H1 (cell line): ENCODE measurements at regions not wholly inside any gene's neighbourhood (a gene's known extent, or its start where the extent isn't known, plus 50 kb on each side); places are given as distances from the start of the nearest gene placed in this dataset.
A peak's percentile ranks its signal among the peaks of the same experiment; 100 is the strongest.

Source experiments
- CTCF ChIA-PET: fragments of 300-600 bp; sonication (Branson Sonifier 250); formaldehyde crosslinking; loops from one replicate; lab custom pipeline; 2021; ENCODE audit not compliant: partially characterized antibody; lab: Charles Lee
- POLR2A ChIA-PET: fragments of 300-600 bp; sonication (Branson Sonifier 250); formaldehyde crosslinking; loops from one replicate; lab custom pipeline; 2021; ENCODE audit warnings: inconsistent platforms; ENCODE audit not compliant: partially characterized antibody; lab: Charles Lee
- DNase-seq, 2 experiments: peaks; one replicate each; pipeline versions ENCODE4 v3.0.0 to v3.0.0-alpha.2; 2010 to 2022; ENCODE audit warnings: low spot score in 2 of 2, low read depth in 1 of 2, mixed read lengths in 1 of 2
- FAIRE-seq: peaks from 2 replicates; lab custom pipeline; 2011; peaks lifted over from hg19 to GRCh38; lab: Jason Lieb, UNC
- H2AFZ ChIP-seq: 2 replicates; pipeline ENCODE4 v1.8.1; 2012; ENCODE audit warnings: low read length, inconsistent platforms
- H2AK5ac ChIP-seq: 2 replicates; pipeline ENCODE4 v1.6.1; 2013; ENCODE audit warnings: low read depth, low read length
- H2BK120ac ChIP-seq: replicated peaks from 2 replicates; pipeline ENCODE3; 2013; ENCODE audit warnings: low read depth, low read length, inconsistent platforms
- H2BK12ac ChIP-seq: 2 replicates; pipeline ENCODE4 v1.6.1; 2013; ENCODE audit warnings: low read depth, low read length
- H2BK15ac ChIP-seq: 2 replicates; pipeline ENCODE4 v1.6.1; 2013; ENCODE audit warnings: low read length
- H2BK20ac ChIP-seq: 2 replicates; pipeline ENCODE4 v1.6.1; 2013; ENCODE audit warnings: low read length
- H2BK5ac ChIP-seq: 2 replicates; pipeline ENCODE4 v1.6.1; 2013; ENCODE audit warnings: low read depth, low read length
- H3K14ac ChIP-seq: 2 replicates; pipeline ENCODE4 v1.6.1; 2013; ENCODE audit warnings: inconsistent platforms; ENCODE audit not compliant: insufficient read length
- H3K18ac ChIP-seq: 2 replicates; pipeline ENCODE4 v1.6.1; 2013; ENCODE audit warnings: low read length; ENCODE audit errors: extremely low read depth
- H3K23ac ChIP-seq: 2 replicates; pipeline ENCODE4 v1.6.1; 2013; ENCODE audit warnings: inconsistent platforms; ENCODE audit not compliant: insufficient read length
- H3K23me2 ChIP-seq: 2 replicates; pipeline ENCODE4 v1.6.1; 2013; ENCODE audit warnings: low read depth, low read length
- H3K27ac ChIP-seq: 2 replicates; pipeline ENCODE4 v1.6.1; 2011; ENCODE audit warnings: low read depth, low read length, inconsistent platforms
- H3K27me3 ChIP-seq, 4 experiments: replicated peaks in 1 of 4; 1 replicate in 1 of 4; 2 replicates in 3 of 4; pipeline versions ENCODE4 v1.6.1 to v1.8.1; 2011 to 2013; ENCODE audit warnings: low read length in 3 of 4, mild to moderate bottlenecking in 3 of 4, inconsistent platforms in 2 of 4, mixed read lengths in 2 of 4, moderate library complexity in 1 of 4; ENCODE audit not compliant: control insufficient read depth in 3 of 4, insufficient read depth in 3 of 4; ENCODE audit errors: extremely low read depth in 1 of 4
- H3K36me3 ChIP-seq, 4 experiments: 2 replicates each; pipeline versions ENCODE4 v1.6.1 to v1.8.1; 2011 to 2013; ENCODE audit warnings: mild to moderate bottlenecking in 4 of 4, low read length in 3 of 4, moderate library complexity in 2 of 4, control low read depth in 1 of 4, inconsistent platforms in 1 of 4; ENCODE audit not compliant: insufficient read depth in 4 of 4, control insufficient read depth in 2 of 4
- H3K4ac ChIP-seq: replicated peaks from 2 replicates; pipeline ENCODE3; 2013; ENCODE audit warnings: low read length, low read depth, mixed read lengths, inconsistent platforms; ENCODE audit not compliant: insufficient read length
- H3K4me1 ChIP-seq, 4 experiments: replicated peaks in 1 of 4; 1 replicate in 1 of 4; 2 replicates in 3 of 4; pipeline versions ENCODE4 v1.6.1 to v1.8.1; 2011 to 2013; ENCODE audit warnings: low read length in 3 of 4, inconsistent platforms in 2 of 4, mixed read lengths in 1 of 4; ENCODE audit not compliant: insufficient read depth in 4 of 4, control insufficient read depth in 3 of 4
- H3K4me2 ChIP-seq, 2 experiments: 2 replicates each; pipeline versions ENCODE4 v1.6.1 to v1.8.1; 2011 to 2013; ENCODE audit warnings: low read depth in 2 of 2, low read length in 2 of 2, control low read depth in 1 of 2, inconsistent platforms in 1 of 2, mild to moderate bottlenecking in 1 of 2; ENCODE audit not compliant: insufficient read depth in 1 of 2
- H3K4me3 ChIP-seq, 4 experiments: fragments of 200-600, 300-600 bp in 1 of 4; sonication (generic), shearing (Covaris generic), sonication (Bioruptor Twin) in 1 of 4; 2 replicates each; pipeline versions ENCODE4 v1.5.1 to v1.8.1; 2011 to 2016; ENCODE audit warnings: low read length in 4 of 4, low read depth in 3 of 4, control low read depth in 2 of 4, inconsistent platforms in 2 of 4, mild to moderate bottlenecking in 2 of 4, mixed read lengths in 1 of 4, moderate library complexity in 1 of 4; ENCODE audit not compliant: insufficient read depth in 2 of 4; ENCODE audit errors: extremely low read depth in 1 of 4
- H3K56ac ChIP-seq: replicated peaks from 2 replicates; pipeline ENCODE3; 2013; ENCODE audit warnings: low read depth, mild to moderate bottlenecking, mixed read lengths, low read length, inconsistent platforms; ENCODE audit not compliant: insufficient read length
- H3K79me1 ChIP-seq: 2 replicates; pipeline ENCODE4 v1.6.1; 2013; ENCODE audit warnings: low read depth, low read length, control low read depth
- H3K79me2 ChIP-seq, 2 experiments: 2 replicates each; pipeline versions ENCODE4 v1.6.1 to v1.8.1; 2012 to 2013; ENCODE audit warnings: low read length in 2 of 2, mild to moderate bottlenecking in 2 of 2, inconsistent platforms in 1 of 2; ENCODE audit not compliant: insufficient read depth in 2 of 2, control insufficient read depth in 1 of 2
- H3K9ac ChIP-seq, 4 experiments: replicated peaks in 1 of 4; 1 replicate in 1 of 4; 2 replicates in 3 of 4; pipeline versions ENCODE4 v1.6.1 to v1.8.1; 2011 to 2013; ENCODE audit warnings: low read depth in 3 of 4, low read length in 3 of 4, control low read depth in 2 of 4, mild to moderate bottlenecking in 2 of 4, moderate library complexity in 2 of 4, inconsistent platforms in 1 of 4; ENCODE audit errors: extremely low read depth in 1 of 4
- H3K9me3 ChIP-seq, 2 experiments: 2 replicates each; pipeline versions ENCODE4 v1.6.1 to v1.8.1; 2012 to 2013; ENCODE audit warnings: mild to moderate bottlenecking in 2 of 2, moderate library complexity in 2 of 2, control low read depth in 1 of 2, inconsistent platforms in 1 of 2, low read depth in 1 of 2, low read length in 1 of 2, mixed read lengths in 1 of 2; ENCODE audit not compliant: insufficient read depth in 2 of 2
- H4K20me1 ChIP-seq, 2 experiments: replicated peaks in 1 of 2; 2 replicates each; pipeline versions ENCODE3 to v1.8.1; 2011 to 2013; ENCODE audit warnings: inconsistent platforms in 2 of 2, low read length in 2 of 2, mild to moderate bottlenecking in 1 of 2; ENCODE audit not compliant: insufficient read depth in 2 of 2, control insufficient read depth in 1 of 2
- H4K5ac ChIP-seq: 2 replicates; pipeline ENCODE4 v1.6.1; 2013; ENCODE audit warnings: low read length, low read depth, mixed read lengths, inconsistent platforms; ENCODE audit not compliant: insufficient read length
- H4K8ac ChIP-seq: 2 replicates; pipeline ENCODE4 v1.8.0; 2013; ENCODE audit warnings: mild to moderate bottlenecking, moderate library complexity, low read length, inconsistent platforms; ENCODE audit not compliant: insufficient read depth; ENCODE audit errors: extremely low read depth
- H4K91ac ChIP-seq: replicated peaks from 2 replicates; pipeline ENCODE3; 2013; ENCODE audit warnings: low read length, mixed read lengths, inconsistent platforms; ENCODE audit not compliant: insufficient read length
- KDM1A ChIP-seq: fragments of 200-600, 300-600 bp; sonication (generic); IDR thresholded peaks from 2 replicates; pipeline ENCODE4 v1.7.1; 2016; ENCODE audit warnings: mild to moderate bottlenecking, low read length, borderline replicate concordance
- MAFK ChIP-seq: IDR thresholded peaks from 2 replicates; pipeline ENCODE4 v1.6.1; 2012; ENCODE audit warnings: low read depth, mild to moderate bottlenecking, improper control_type of control experiment, low read length
- WGBS, 2 experiments: shearing (Covaris generic) in 1 of 2; methylation state at CpG; one replicate each; pipeline versions ENCODE4 v1.1.6 to v1.1.7; 2013 to 2015; ENCODE audit warnings: low lambda C conversion rate in 2 of 2, mixed read lengths in 2 of 2, inconsistent platforms in 1 of 2, low coverage in 1 of 2, missing lambda C conversion rate in 1 of 2; ENCODE audit not compliant: insufficient replicate concordance in 2 of 2, insufficient coverage in 1 of 2, insufficient read length in 1 of 2; ENCODE audit errors: extremely low coverage in 1 of 2, missing lambda C conversion rate in 1 of 2; 5-methylcytosine and 5-hydroxymethylcytosine counted together

GRCh38 chr3:182397164-182397563 is 396.1 kb upstream of the ATP11B start:
- Histone ChIP-seq H3K36me3 (no peaks in the 10 kb centered on the region), H2BK15ac (no peak overlapping the region), H3K18ac (0 out of 2 replicates have a peak overlapping the region, but pooled peaks have one; percentile 14), H3K79me2 (no peaks in the 10 kb centered on the region), H4K5ac (no peak overlapping the region), H3K9ac (no peak overlapping the region), H2BK20ac (no peak overlapping the region), H3K23ac (no peak overlapping the region), H3K9me3 (no peaks in the 10 kb centered on the region), H3K23me2 (no peaks in the 10 kb centered on the region), H4K8ac (no peak overlapping the region; the same call in 1 of the 2 replicates), H2BK120ac (peak overlapping the region; percentile 66), H3K4me3 (no peak overlapping the region), H3K27me3 (no peaks in the 10 kb centered on the region), H3K79me1 (no peaks in the 10 kb centered on the region), H2BK5ac (no peak overlapping the region), H2AK5ac (no peak overlapping the region), H4K20me1 (no peaks in the 10 kb centered on the region), H3K56ac (no peak overlapping the region), H3K4me2 (no peak overlapping the region), H3K14ac (no peak overlapping the region), H3K27ac (no peak overlapping the region), H2AFZ (no peak overlapping the region), H4K91ac (no peak overlapping the region), H2BK12ac (no peak overlapping the region)
- FAIRE-seq, result no peak
- 81% methylated on average over 1 of the region's 1 CpG; no CpG with 5 or more reads in 1 of the 2 experiments for WGBS, 2 experiments
- ChIA-PET CTCF (interaction anchor here (1.6 kb wide), 2 partner anchors 8 to 94 kb away, joined by 4 to 6 read pairs; no protein-coding TSS in a partner anchor), POLR2A (no interaction called here)
- TF ChIP-seq MAFK (peak; percentile 78; the same call in 1 of the 2 replicates), KDM1A (no peak)
- TF ChIP-seq, all 59 proteins: peak for 1
- DNase-seq, result no peak
- H3K4ac ChIP-seq, result no peak overlapping the region
- peaks cover 0 to 5% (median 3%) of the 10 kb centered on the region in 4 experiments; a peak in 4 of 7 replicates for H3K4me1 ChIP-seq
